Right renal pelvis (tissue), 4 donors: ENCODE measurements at regions not wholly inside any gene's neighbourhood (a gene's known extent, or its start where the extent isn't known, plus 50 kb on each side); places are given as distances from the start of the nearest gene placed in this dataset.
"Not testable (repeated sequence)": the region's sequence is repeated elsewhere in the genome, so short reads cannot be mapped to it uniquely, and the experiment has no call there.

Experiments used
- DNase-seq, 4 donors: peaks; one replicate each; pipeline ENCODE4 v3.0.0-alpha.2; 2013; ENCODE audit warnings: low read depth in 4 of 4, low spot score in 3 of 4, missing footprints in 1 of 4

- no peak for DNase-seq
These were observed 201.5 kb downstream of the C9orf50 start for GRCh38 chr9:129419382-129419899.

DNA sequence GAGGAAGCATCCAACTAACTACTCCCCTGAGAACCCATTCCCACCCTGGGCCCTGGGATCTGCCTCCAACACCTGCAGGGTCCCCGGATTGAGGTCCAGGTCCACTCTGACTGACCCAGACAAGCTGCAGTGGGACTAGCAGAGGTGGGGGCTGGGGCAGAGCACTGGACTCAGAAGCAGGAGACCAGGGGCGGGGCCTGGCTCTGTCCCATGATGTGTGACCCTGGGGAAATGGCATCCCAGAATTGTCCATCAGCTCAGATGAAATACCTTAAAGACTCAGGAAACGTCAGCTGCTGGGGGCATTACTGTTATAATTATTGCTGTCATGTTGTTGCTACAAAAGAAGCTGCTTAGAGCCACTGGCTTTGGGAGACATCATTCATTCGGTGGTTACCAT, 202.4 kb downstream of the C9orf50 start:
- no peak for DNase-seq

GRCh38 chr9:129416821-129417539, 203.9 kb downstream of the C9orf50 start:
- DNase-seq: no peak

DNA sequence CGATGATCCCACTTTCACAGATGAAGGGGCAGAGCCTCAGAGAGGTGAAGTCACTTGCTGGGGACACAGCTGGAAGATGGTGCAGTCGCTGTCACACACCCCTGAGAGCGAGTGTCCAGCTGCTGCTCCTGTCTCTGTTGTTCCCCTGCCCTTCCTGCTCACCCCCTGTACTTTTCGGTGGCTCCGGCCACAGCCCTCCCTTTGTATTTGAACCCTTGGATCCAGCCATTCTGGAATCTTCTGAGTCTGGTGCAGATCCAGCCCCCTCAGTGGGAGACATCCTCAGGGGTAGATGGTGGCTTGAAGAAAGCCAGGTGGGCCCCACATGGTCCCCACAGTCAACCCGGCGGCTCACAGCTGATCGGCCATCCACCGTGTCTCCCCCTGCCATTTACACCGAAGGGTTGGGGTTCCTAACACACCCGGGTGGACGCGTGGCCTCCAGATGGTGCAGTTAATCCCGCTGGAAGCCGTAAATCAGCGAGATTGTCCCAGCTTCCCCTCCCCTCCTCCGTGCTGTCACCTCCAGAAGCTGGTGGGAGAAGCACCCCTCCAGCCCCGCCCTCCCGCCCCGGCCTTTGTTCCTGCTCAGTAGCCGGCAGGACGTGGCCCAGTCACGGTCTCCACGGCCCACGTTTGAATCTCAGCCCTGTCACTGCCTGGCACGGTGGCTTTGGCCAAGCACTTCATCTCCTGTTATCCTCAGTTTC, 204.8 kb downstream of the C9orf50 start:
- DNase-seq: no peak

- no peak for DNase-seq
These were observed 205.6 kb downstream of the C9orf50 start for GRCh38 chr9:129414993-129415941.

- no peak for DNase-seq
These were observed 206.4 kb downstream of the C9orf50 start for GRCh38 chr9:129414377-129414992.

GRCh38 chr9:129413537-129414376, 207.1 kb downstream of the C9orf50 start:
- peak; percentile 93 to 96 (median 94) for DNase-seq

GRCh38 chr9:129412814-129413536, 207.9 kb downstream of the C9orf50 start:
- DNase-seq: no peak

DNA sequence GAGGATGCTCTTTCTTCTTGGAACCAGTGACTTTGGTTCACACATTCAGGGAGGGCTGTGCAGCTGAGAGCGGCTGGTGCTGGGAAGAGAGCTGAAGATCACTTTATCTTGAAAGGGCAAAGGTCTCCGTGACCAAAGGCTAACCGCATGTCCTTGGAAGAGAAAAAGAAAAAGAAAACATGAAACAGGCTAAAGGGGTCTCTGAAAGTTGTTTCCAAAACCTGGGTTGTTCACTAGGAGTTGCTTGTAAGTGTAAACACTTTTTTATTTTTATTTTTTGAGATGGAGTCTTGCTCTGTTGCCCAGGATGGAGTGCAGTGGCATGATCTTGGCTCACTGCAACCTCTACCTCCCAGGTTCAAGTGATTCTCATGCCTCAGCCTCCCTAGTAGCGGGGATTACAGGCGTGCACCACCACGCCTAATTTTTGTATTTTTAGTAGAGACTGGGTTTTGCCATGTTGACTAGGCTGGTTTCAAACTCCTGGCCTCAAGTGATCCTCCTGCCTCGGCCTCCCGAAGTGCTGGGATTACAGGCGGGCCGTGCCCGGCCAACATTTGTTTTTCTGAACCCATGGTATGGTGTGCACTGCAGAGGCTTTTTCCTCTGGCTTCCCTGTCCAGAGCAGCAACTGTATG, 208.6 kb downstream of the C9orf50 start:
- DNase-seq: not testable (repeated sequence)

GRCh38 chr9:129411501-129412175, 209.3 kb downstream of the C9orf50 start:
- no peak for DNase-seq

- no peak for DNase-seq
These were observed 210.7 kb downstream of the C9orf50 start for GRCh38 chr9:129410226-129410625.

GRCh38 chr9:129408535-129409215, 212.2 kb downstream of the C9orf50 start:
- DNase-seq: no peak

GRCh38 chr9:129407905-129408452, 212.9 kb downstream of the C9orf50 start:
- DNase-seq: no peak

DNA sequence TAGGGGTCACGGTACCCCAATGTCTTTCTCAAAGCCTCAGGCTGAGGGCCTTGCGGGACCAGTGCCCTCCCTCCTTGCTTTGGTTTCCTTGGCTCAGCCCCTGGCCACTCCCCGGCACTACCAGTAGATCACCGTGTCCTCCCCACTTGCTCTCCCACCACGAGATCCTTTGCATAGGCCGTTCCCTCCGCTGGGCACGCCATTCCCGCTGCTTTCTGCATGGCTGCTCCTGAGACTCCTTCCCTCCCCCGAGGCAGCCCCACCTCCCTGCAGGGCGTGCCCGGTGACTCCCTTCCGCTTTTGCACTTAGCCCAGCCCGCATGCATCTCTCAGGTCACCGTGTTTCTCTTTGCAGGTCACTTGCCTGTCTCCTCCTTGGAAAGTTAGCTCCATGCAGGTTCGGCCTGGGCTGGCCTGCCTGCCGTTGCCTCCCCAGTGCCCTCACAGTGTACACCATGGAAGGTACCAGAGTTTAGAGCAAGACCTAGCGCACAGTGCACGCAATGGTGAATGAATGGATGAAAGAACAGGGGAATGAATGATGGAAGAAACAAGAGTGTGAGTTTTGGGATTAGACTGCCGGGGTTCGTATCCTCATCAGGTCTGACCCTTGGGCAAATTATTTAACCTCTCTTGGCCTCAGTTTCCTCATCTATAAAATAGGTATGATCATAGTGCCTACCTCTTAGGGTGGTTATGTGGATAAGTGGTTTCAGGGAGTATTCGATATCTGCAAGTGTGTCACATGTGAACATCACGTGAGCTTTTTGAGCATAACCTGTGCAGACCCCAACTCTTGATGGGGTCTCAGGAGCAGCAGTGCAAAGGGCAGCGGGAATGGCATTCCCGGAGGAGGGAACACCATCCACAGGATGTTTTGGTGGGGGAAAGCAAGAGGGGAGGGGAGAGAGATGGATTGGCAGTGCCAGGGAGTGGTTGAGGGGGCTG, 214.3 kb downstream of the C9orf50 start:
- no peak for DNase-seq

DNA sequence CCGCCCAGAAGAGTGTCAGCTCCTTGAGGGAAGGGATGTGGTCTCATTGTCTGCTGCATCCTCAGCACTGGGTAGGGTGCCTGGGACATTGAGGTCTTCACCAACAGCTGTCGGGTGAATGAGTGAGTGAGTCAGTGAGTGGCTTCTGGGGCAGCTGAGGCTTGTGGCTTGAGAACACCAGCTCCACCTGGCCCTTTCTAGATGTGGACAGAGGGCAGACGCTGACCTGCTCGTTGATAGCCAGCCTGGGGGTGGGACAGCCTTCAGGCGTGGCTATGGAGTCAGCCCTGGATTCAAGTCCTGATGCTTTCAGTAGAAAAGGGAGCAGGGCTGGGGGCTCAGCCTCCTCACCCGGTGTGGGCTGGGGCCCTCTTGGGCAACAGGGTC, 215.1 kb downstream of the C9orf50 start:
- no peak for DNase-seq
